ENCODE measurements at regions not wholly inside any gene's neighbourhood (a gene's known extent, or its start where the extent isn't known, plus 50 kb on each side); places are given as distances from the start of the nearest gene placed in this dataset.
A peak's percentile ranks its signal among the peaks of the same experiment; 100 is the strongest.

DNA sequence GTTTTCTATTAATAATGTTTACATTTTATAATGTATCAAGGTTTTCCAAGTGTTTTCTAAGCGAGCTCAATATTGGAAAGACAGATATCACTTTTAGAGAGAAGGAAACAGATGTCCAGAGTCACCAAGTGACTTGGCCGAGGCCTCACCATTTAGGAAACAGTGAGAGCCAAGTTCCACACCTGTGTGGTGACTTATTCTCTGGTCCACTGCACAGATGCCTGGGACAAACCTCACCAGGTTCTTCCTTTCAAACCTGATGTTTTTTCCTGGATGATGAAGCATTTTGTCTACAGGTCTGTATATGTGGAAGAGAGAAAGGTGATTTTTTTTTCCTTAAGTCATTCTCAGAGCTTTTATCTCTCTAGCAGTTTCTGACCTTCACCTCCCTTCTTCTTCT is 280.7 kb downstream of the LPIN1 start:
- DNase-seq (ENCODE audit: low spot score) (no peak), ATAC-seq (ENCODE audit: low read depth) (no peak)
- Histone ChIP-seq H3K27me3 (ENCODE audit: insufficient read depth, poor library complexity, severe bottlenecking) (no peaks in the 10 kb centered on the region), H3K36me3 (ENCODE audit: low read depth) (no peaks in the 10 kb centered on the region), H3K9me3 (ENCODE audit: severe bottlenecking) (no peaks in the 10 kb centered on the region), H3K27ac (ENCODE audit: poor library complexity, severe bottlenecking) (no peak overlapping the region), H3K4me3 (ENCODE audit: severe bottlenecking) (no peak overlapping the region), H3K4me1 (ENCODE audit: insufficient read depth, poor library complexity, severe bottlenecking) (no peaks in the 10 kb centered on the region)
- TF ChIP-seq, protein P1, sequence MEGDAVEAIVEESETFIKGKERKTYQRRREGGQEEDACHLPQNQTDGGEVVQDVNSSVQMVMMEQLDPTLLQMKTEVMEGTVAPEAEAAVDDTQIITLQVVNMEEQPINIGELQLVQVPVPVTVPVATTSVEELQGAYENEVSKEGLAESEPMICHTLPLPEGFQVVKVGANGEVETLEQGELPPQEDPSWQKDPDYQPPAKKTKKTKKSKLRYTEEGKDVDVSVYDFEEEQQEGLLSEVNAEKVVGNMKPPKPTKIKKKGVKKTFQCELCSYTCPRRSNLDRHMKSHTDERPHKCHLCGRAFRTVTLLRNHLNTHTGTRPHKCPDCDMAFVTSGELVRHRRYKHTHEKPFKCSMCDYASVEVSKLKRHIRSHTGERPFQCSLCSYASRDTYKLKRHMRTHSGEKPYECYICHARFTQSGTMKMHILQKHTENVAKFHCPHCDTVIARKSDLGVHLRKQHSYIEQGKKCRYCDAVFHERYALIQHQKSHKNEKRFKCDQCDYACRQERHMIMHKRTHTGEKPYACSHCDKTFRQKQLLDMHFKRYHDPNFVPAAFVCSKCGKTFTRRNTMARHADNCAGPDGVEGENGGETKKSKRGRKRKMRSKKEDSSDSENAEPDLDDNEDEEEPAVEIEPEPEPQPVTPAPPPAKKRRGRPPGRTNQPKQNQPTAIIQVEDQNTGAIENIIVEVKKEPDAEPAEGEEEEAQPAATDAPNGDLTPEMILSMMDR (IDR thresholded peaks at IDR 0.05; ENCODE audit: poor library complexity, severe bottlenecking), result no peak

DNA sequence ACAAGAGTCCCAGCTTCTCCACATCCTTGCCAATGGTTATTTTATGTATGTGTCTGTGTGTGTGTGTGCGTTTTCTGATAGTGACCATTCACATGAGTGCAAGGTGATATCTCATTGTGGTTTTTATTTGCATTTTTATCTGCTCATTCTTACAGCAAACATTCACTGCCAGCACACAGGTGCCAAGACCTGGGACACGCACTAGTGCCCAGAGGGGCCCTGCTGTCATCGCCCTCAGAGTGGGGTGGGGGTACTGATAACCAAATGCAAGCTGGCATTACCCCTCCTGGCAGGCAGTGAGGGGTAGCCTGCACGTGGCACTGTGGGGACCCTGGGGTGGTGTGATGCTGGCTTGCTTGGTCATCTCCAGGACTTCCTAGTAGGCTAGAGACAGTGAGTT is 285.4 kb downstream of the LPIN1 start:
- ATAC-seq (ENCODE audit: low read depth) (no peak), DNase-seq (ENCODE audit: low spot score) (no peak)
- no peak overlapping the region for H3K4me3 ChIP-seq (ENCODE audit: severe bottlenecking)
- H3K27me3 ChIP-seq (ENCODE audit: insufficient read depth, poor library complexity, severe bottlenecking), result no peaks in the 10 kb centered on the region
- H3K9me3 ChIP-seq (ENCODE audit: severe bottlenecking), result no peaks in the 10 kb centered on the region
- no peaks in the 10 kb centered on the region for H3K36me3 ChIP-seq (ENCODE audit: low read depth)
- TF ChIP-seq, protein P1 (IDR thresholded peaks at IDR 0.05; ENCODE audit: poor library complexity, severe bottlenecking), result no peak
- peaks cover 6% of the 10 kb centered on the region for H3K4me1 ChIP-seq (ENCODE audit: insufficient read depth, poor library complexity, severe bottlenecking)
- H3K27ac ChIP-seq (ENCODE audit: poor library complexity, severe bottlenecking), result no peak overlapping the region

DNA sequence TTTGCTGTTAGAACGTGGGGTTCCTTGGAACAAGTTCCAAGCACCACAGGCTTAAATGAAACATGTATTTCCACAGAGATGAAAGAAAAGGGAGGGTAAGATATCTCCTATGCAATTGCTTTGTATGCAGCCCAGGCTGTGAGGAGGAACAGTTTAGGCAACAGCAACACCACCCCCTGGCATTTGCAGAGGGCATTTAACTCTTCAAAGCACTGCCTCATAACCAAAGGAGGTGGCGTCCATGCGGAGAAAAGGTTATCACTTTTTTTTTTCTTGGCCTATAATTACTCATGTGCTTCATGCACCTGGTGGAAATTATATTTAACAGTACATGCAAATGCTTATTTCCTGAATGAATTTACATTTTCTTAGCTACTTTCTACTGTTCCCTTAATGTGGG is 286.0 kb downstream of the LPIN1 start:
- no peak for ATAC-seq (ENCODE audit: low read depth)
- TF ChIP-seq, protein P1 (IDR thresholded peaks at IDR 0.05; ENCODE audit: poor library complexity, severe bottlenecking), result no peak
- no peak overlapping the region for H3K4me3 ChIP-seq (ENCODE audit: severe bottlenecking)
- no peak overlapping the region for H3K27ac ChIP-seq (ENCODE audit: poor library complexity, severe bottlenecking)
- H3K36me3 ChIP-seq (ENCODE audit: low read depth), result no peaks in the 10 kb centered on the region
- no peak for DNase-seq (ENCODE audit: low spot score)
- H3K9me3 ChIP-seq (ENCODE audit: severe bottlenecking), result no peaks in the 10 kb centered on the region
- H3K27me3 ChIP-seq (ENCODE audit: insufficient read depth, poor library complexity, severe bottlenecking), result no peaks in the 10 kb centered on the region
- H3K4me1 ChIP-seq (ENCODE audit: insufficient read depth, poor library complexity, severe bottlenecking), result peaks cover 6% of the 10 kb centered on the region

- no peak overlapping the region for H3K4me3 ChIP-seq (ENCODE audit: severe bottlenecking)
Measured at GRCh38 chr2:12032975-12033374, 286.5 kb downstream of the LPIN1 start.

DNA sequence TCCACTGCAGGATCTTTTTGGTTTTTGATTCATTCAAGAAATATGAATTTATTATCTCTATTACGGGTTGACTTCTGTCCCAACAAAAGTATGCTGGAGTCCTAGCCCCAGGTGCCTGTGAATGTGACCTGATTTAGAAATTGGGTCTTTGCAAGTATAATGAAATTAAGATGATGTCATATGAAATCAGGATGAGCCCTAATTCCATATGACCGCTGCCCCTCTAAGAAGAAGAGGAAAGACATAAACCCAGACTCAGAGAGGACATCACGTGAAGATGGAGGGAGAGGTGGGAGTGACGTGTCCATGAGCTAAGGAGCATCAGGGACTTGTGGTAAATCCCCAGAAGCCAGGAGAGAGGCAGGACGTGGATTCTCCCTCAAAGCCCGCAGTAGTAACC is 287.1 kb downstream of the LPIN1 start:
- Histone ChIP-seq H3K4me3 (ENCODE audit: severe bottlenecking) (no peak overlapping the region), H3K27me3 (ENCODE audit: insufficient read depth, poor library complexity, severe bottlenecking) (no peaks in the 10 kb centered on the region), H3K9me3 (ENCODE audit: severe bottlenecking) (no peaks in the 10 kb centered on the region), H3K27ac (ENCODE audit: poor library complexity, severe bottlenecking) (no peak overlapping the region), H3K36me3 (ENCODE audit: low read depth) (no peaks in the 10 kb centered on the region), H3K4me1 (ENCODE audit: insufficient read depth, poor library complexity, severe bottlenecking) (peaks cover 6% of the 10 kb centered on the region)
- DNase-seq (ENCODE audit: low spot score) (no peak), ATAC-seq (ENCODE audit: low read depth) (no peak)
- TF ChIP-seq, protein P1 (IDR thresholded peaks at IDR 0.05; ENCODE audit: poor library complexity, severe bottlenecking), result no peak

More at GRCh38 chr2:12032975-12033374, 286.5 kb downstream of the LPIN1 start:
- no peak overlapping the region for H3K27ac ChIP-seq (ENCODE audit: poor library complexity, severe bottlenecking)
- DNase-seq (ENCODE audit: low spot score), result no peak
- no peaks in the 10 kb centered on the region for H3K27me3 ChIP-seq (ENCODE audit: insufficient read depth, poor library complexity, severe bottlenecking)
- ATAC-seq (ENCODE audit: low read depth), result peak; percentile 46; the same call in 1 of the 3 replicates
- peaks cover 6% of the 10 kb centered on the region for H3K4me1 ChIP-seq (ENCODE audit: insufficient read depth, poor library complexity, severe bottlenecking)
- H3K9me3 ChIP-seq (ENCODE audit: severe bottlenecking), result no peaks in the 10 kb centered on the region
- TF ChIP-seq, protein P1 (IDR thresholded peaks at IDR 0.05; ENCODE audit: poor library complexity, severe bottlenecking), result no peak
- H3K36me3 ChIP-seq (ENCODE audit: low read depth), result no peaks in the 10 kb centered on the region
